ENCODE measurements at regions not wholly inside any gene's neighbourhood (a gene's known extent, or its start where the extent isn't known, plus 50 kb on each side); places are given as distances from the start of the nearest gene placed in this dataset.
A peak's percentile ranks its signal among the peaks of the same experiment; 100 is the strongest.

DNA sequence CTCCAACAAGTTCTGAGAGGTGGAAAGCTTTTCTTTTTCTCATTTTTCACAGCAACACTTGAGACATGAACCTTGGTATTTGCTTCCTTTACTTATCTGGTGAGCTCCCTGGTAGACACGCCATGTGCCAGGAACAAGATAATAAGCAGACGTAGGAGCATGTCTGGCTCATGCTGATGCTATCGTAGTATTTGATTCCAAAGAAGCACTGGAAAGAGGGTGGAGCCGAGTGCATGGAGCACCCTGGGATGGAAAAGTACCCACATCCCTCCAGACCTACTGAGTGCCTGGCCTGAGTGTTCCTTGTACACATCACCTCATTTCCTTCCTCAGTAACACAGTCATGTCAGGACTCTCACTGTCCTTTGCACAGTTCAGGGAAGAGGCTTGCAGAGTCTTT lies 231.0 kb downstream of the CBLN1 start:
- DNase-seq (ENCODE audit: extremely low spot score), result no peak
- peaks cover 0 to 12% (median 0%) of the 10 kb centered on the region in 4 donors for H3K27me3 ChIP-seq
- no peaks in the 10 kb centered on the region for H3K4me1 ChIP-seq
- H3K9me3 ChIP-seq, result no peaks in the 10 kb centered on the region
- WGBS, result 92% methylated on average over 4 of the region's 4 CpGs
- no peak overlapping the region for H3K4me3 ChIP-seq
- no peaks in the 10 kb centered on the region for H3K36me3 ChIP-seq
- no peak for TF ChIP-seq EP300 (IDR thresholded peaks at IDR 0.05)
- TF ChIP-seq CTCF (IDR thresholded peaks at IDR 0.05), result no peak
- no peak for TF ChIP-seq POLR2AphosphoS5 (IDR thresholded peaks at IDR 0.05)
- TF ChIP-seq POLR2A (IDR thresholded peaks at IDR 0.05; ENCODE audit: low read depth), result no peak
- intact Hi-C loops (cut with DNase I), result no loop called here
- no peak overlapping the region for H3K27ac ChIP-seq (replicated peaks in 1 of 4)

GRCh38 chr16:49049644-49050043 lies 232.0 kb downstream of the CBLN1 start:
- Histone ChIP-seq H3K27ac (replicated peaks in 1 of 4) (no peak overlapping the region), H3K36me3 (no peaks in the 10 kb centered on the region), H3K4me3 (no peak overlapping the region), H3K27me3 (peaks cover 0 to 12% (median 0%) of the 10 kb centered on the region in 4 donors), H3K4me1 (no peaks in the 10 kb centered on the region), H3K9me3 (no peaks in the 10 kb centered on the region)
- no peak for DNase-seq (ENCODE audit: extremely low spot score)
- intact Hi-C loops (cut with DNase I), result no loop called here
- no peak for TF ChIP-seq EP300 (IDR thresholded peaks at IDR 0.05)
- no peak for TF ChIP-seq POLR2A (IDR thresholded peaks at IDR 0.05; ENCODE audit: low read depth)
- no peak for TF ChIP-seq CTCF (IDR thresholded peaks at IDR 0.05)
- 83% methylated on average over 3 of the region's 3 CpGs for WGBS

- Histone ChIP-seq H3K9me3 (no peaks in the 10 kb centered on the region), H3K27ac (replicated peaks in 1 of 4) (no peak overlapping the region), H3K27me3 (peaks cover 0 to 12% (median 0%) of the 10 kb centered on the region in 4 donors), H3K4me3 (no peak overlapping the region), H3K4me1 (no peaks in the 10 kb centered on the region), H3K36me3 (no peaks in the 10 kb centered on the region)
- TF ChIP-seq POLR2A (IDR thresholded peaks at IDR 0.05; ENCODE audit: low read depth) (no peak), CTCF (IDR thresholded peaks at IDR 0.05) (no peak), POLR2AphosphoS5 (IDR thresholded peaks at IDR 0.05) (no peak), EP300 (IDR thresholded peaks at IDR 0.05) (no peak)
- DNase-seq (ENCODE audit: extremely low spot score), result peak; percentile 7
- intact Hi-C loops (cut with DNase I), result no loop called here
- 44% methylated on average over 6 of the region's 6 CpGs for whole genome bisulfite sequencing
Measured at GRCh38 chr16:49049191-49049590, 232.4 kb downstream of the CBLN1 start.

- H3K27ac ChIP-seq (replicated peaks in 1 of 4), result no peak overlapping the region
- intact Hi-C loops (cut with DNase I), result no loop called here
- H3K4me1 ChIP-seq, result no peaks in the 10 kb centered on the region
- H3K27me3 ChIP-seq, result peaks cover 0 to 12% (median 0%) of the 10 kb centered on the region in 4 donors
- no peaks in the 10 kb centered on the region for H3K36me3 ChIP-seq
- WGBS, result 74% methylated on average over 4 of the region's 4 CpGs
- no peak overlapping the region for H3K4me3 ChIP-seq
- H3K9me3 ChIP-seq, result no peaks in the 10 kb centered on the region
- peak; percentile 89 for DNase-seq (ENCODE audit: extremely low spot score)
- TF ChIP-seq POLR2A (IDR thresholded peaks at IDR 0.05; ENCODE audit: low read depth) (no peak), EP300 (IDR thresholded peaks at IDR 0.05) (no peak), POLR2AphosphoS5 (IDR thresholded peaks at IDR 0.05) (no peak), CTCF (IDR thresholded peaks at IDR 0.05) (no peak)
Measured at GRCh38 chr16:49048557-49048956, 233.1 kb downstream of the CBLN1 start.

- Histone ChIP-seq H3K27ac (replicated peaks in 1 of 4) (no peak overlapping the region), H3K36me3 (no peaks in the 10 kb centered on the region), H3K27me3 (no peaks in the 10 kb centered on the region), H3K9me3 (peaks cover 0 to 5% (median 0%) of the 10 kb centered on the region in 4 donors), H3K4me1 (no peaks in the 10 kb centered on the region), H3K4me3 (no peak overlapping the region)
- DNase-seq (ENCODE audit: extremely low spot score), result peak; percentile 66
- no peak for TF ChIP-seq EP300 (IDR thresholded peaks at IDR 0.05)
- no peak for TF ChIP-seq CTCF (IDR thresholded peaks at IDR 0.05)
- no peak for TF ChIP-seq POLR2A (IDR thresholded peaks at IDR 0.05; ENCODE audit: low read depth)
- no peak for TF ChIP-seq POLR2AphosphoS5 (IDR thresholded peaks at IDR 0.05)
- 100% methylated on average over 2 of the region's 2 CpGs for whole genome bisulfite sequencing
- intact Hi-C loops (cut with DNase I), result no loop called here
Measured at GRCh38 chr16:49036126-49036525, 245.5 kb downstream of the CBLN1 start.
